Activated CD4-positive, alpha-beta memory T cell treated with anti-CD3 and anti-CD28 coated beads, Interleukin-2, amount 10 ng/mL, durations not matched to agents 7 days and 5 days (primary cell): ENCODE measurements at regions not wholly inside any gene's neighbourhood (a gene's known extent, or its start where the extent isn't known, plus 50 kb on each side); places are given as distances from the start of the nearest gene placed in this dataset.
"Not testable (repeated sequence)": the region's sequence is repeated elsewhere in the genome, so short reads cannot be mapped to it uniquely, and the experiment has no call there.

Experiments used
- CTCF ChIA-PET: fragments of 350-600 bp; sonication (Branson Sonifier 250); formaldehyde crosslinking; loops from one replicate; lab custom pipeline; 2021; ENCODE audit warnings: antibody characterized with exemption, inconsistent platforms; lab: Charles Lee
- POLR2A ChIA-PET: fragments of 350-600 bp; sonication (Branson Sonifier 250); formaldehyde crosslinking; loops from one replicate; lab custom pipeline; 2021; ENCODE audit warnings: antibody characterized with exemption; lab: Charles Lee
- DNase-seq: peaks from one replicate; pipeline ENCODE4 v3.0.0-alpha.2; 2020
- H3K27ac Mint-ChIP-seq: one replicate; pipeline ENCODE4 v1.8.0; 2021; ENCODE audit warnings: mild to moderate bottlenecking, mixed read lengths
- H3K27me3 Mint-ChIP-seq: one replicate; pipeline ENCODE4 v1.8.0; 2021; ENCODE audit warnings: mixed read lengths
- H3K36me3 Mint-ChIP-seq: one replicate; pipeline ENCODE4 v1.8.0; 2021; ENCODE audit warnings: low read depth, mixed read lengths
- H3K4me1 Mint-ChIP-seq: one replicate; pipeline ENCODE4 v1.8.0; 2021; ENCODE audit warnings: mixed read lengths
- H3K4me3 Mint-ChIP-seq: one replicate; pipeline ENCODE4 v1.8.0; 2021; ENCODE audit warnings: mild to moderate bottlenecking, mixed read lengths
- H3K9me3 Mint-ChIP-seq: one replicate; pipeline ENCODE4 v1.8.0; 2021; ENCODE audit warnings: mixed read lengths

- ChIA-PET POLR2A (no interaction called here), CTCF (no interaction called here)
- DNase-seq, result no peak
- Mint-ChIP-seq H3K27ac (no peak overlapping the region), H3K9me3 (peaks cover 3% of the 10 kb centered on the region), H3K4me3 (no peak overlapping the region), H3K27me3 (no peaks in the 10 kb centered on the region), H3K4me1 (no peaks in the 10 kb centered on the region), H3K36me3 (no peaks in the 10 kb centered on the region)
Measured at GRCh38 chr10:106396192-106396591, 768.3 kb downstream of the SORCS1 start.

DNA sequence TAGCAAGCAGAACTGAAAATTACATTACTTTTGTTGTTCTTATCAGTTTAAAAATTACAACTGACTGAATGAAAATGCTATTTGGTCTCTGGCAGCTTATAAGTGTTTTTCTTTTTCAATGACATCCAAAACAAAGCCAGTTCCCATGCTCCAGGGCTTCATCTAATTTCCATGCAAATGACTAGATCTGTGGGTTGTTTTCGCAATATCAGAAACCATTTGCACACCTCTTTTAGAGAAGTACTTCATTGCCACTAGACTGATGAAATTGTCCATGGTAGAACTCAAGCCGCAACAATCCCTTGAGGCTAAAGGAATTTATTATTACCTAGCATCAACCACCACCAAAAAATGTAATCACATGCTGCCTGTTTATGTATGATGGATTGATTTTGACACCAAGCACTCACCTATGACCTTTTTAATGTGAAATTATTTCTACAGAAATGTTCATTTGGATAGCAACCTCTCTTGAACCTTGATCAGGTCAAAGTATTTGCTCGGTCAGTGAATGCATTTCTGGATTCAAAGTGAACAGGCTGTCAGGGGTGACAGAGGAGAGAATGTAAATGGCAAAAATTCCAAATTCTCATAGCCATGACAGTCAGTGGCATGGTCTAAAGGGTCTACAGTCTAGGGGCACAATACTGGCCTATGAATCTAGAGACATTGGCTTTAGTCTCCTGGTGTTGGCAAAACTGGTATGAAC, 769.3 kb downstream of the SORCS1 start:
- H3K4me3 Mint-ChIP-seq, result no peak overlapping the region
- H3K4me1 Mint-ChIP-seq, result no peaks in the 10 kb centered on the region
- no peaks in the 10 kb centered on the region for H3K36me3 Mint-ChIP-seq
- no peak overlapping the region for H3K27ac Mint-ChIP-seq
- CTCF ChIA-PET, result no interaction called here
- peaks cover 3% of the 10 kb centered on the region for H3K9me3 Mint-ChIP-seq
- H3K27me3 Mint-ChIP-seq, result no peaks in the 10 kb centered on the region
- no peak for DNase-seq
- POLR2A ChIA-PET, result no interaction called here

- Mint-ChIP-seq H3K36me3 (no peaks in the 10 kb centered on the region), H3K27me3 (no peaks in the 10 kb centered on the region), H3K9me3 (peaks cover 4% of the 10 kb centered on the region), H3K4me1 (no peaks in the 10 kb centered on the region), H3K4me3 (no peak overlapping the region), H3K27ac (no peak overlapping the region)
- DNase-seq, result no peak
- ChIA-PET POLR2A (no interaction called here), CTCF (no interaction called here)
Measured at GRCh38 chr10:106392778-106393177, 771.7 kb downstream of the SORCS1 start.

DNA sequence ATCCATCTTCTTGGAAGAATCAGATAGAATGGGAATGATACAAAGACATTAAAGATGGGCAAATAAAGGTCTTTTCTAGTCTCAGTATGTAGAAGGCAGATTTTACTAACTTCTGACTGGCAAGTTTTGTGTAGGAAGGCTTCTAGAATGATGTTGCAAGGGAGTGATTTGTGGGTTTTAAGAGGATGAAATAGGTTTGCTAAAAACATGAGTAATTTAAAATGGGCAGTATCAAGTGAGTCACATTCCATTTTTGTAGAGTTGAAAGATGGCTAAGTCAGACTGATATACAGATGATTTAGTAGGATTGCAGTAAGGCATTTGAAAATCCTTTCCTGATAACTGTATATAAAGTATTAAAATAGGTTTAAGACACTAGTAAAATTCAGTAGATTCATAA, 777.4 kb downstream of the SORCS1 start:
- CTCF ChIA-PET, result no interaction called here
- no peak overlapping the region for H3K4me3 Mint-ChIP-seq
- H3K4me1 Mint-ChIP-seq, result no peaks in the 10 kb centered on the region
- no peaks in the 10 kb centered on the region for H3K27me3 Mint-ChIP-seq
- no peak overlapping the region for H3K27ac Mint-ChIP-seq
- H3K36me3 Mint-ChIP-seq, result no peaks in the 10 kb centered on the region
- DNase-seq, result no peak
- peaks cover 15% of the 10 kb centered on the region for H3K9me3 Mint-ChIP-seq
- POLR2A ChIA-PET, result no interaction called here

DNA sequence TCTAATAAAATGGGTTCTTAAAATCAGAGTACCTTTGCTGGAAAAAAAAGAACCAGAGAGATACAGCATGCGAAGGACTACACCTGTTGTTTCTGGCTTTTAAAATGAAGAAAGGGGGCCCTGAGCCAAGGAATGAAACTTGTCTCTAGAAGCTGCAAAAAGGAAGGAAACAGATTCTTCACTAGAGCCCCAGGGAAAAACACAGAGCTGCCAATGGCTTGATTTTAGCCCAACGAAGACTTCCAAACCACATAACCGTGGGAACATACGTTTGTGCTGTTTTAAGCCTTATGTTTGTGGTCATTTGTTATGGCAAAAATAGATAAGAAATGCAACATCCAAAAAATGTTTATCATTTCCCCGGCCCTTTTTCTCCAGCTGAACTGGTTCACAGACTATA, 780.0 kb downstream of the SORCS1 start:
- Mint-ChIP-seq H3K27ac (no peak overlapping the region), H3K4me3 (no peak overlapping the region), H3K4me1 (no peaks in the 10 kb centered on the region), H3K27me3 (no peaks in the 10 kb centered on the region), H3K36me3 (no peaks in the 10 kb centered on the region), H3K9me3 (peaks cover 21% of the 10 kb centered on the region)
- ChIA-PET POLR2A (no interaction called here), CTCF (no interaction called here)
- DNase-seq, result no peak

DNA sequence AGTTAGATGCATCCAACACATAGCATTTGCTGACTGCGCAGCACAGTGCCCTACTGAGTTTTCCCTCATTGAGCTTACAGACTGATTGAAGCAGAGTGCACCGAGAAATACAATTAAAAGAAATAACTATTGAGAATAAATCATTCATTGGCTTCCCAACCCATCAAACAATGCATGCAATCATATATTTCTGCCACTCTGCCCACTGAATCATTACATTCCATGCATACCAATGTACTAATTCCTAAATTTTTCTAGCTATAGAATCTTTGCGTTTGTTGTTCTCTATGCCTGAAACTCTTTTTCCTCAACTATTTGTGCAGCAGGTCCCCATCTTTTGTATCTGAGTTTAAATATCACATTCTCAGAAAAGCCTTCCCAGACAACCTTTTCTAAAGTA, 783.8 kb downstream of the SORCS1 start:
- Mint-ChIP-seq H3K4me1 (no peaks in the 10 kb centered on the region), H3K4me3 (no peak overlapping the region), H3K9me3 (peaks cover 18% of the 10 kb centered on the region), H3K27ac (no peak overlapping the region), H3K36me3 (no peaks in the 10 kb centered on the region), H3K27me3 (no peaks in the 10 kb centered on the region)
- POLR2A ChIA-PET, result no interaction called here
- no peak for DNase-seq
- CTCF ChIA-PET, result no interaction called here

DNA sequence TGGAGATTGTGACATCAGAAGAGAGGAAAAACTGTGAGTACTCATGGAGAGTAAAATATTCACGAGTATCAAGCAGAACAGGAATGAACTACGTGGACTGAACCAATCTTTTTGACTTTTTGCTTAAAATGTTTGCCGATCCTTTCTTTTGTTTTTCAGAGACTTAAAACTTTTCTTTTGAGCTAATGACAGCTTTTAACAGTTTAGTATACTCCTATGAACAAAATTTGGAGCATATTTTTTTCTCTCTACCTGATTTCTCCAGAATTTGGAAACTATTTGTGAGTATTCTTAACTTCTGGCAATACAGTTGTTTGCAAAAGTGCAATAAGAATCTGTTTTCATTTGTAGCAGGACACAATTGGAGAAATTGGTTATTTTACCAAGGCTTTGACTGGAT, 786.3 kb downstream of the SORCS1 start:
- ChIA-PET CTCF (no interaction called here), POLR2A (no interaction called here)
- no peaks in the 10 kb centered on the region for H3K4me1 Mint-ChIP-seq
- no peak overlapping the region for H3K4me3 Mint-ChIP-seq
- DNase-seq, result no peak
- no peaks in the 10 kb centered on the region for H3K36me3 Mint-ChIP-seq
- H3K27ac Mint-ChIP-seq, result no peak overlapping the region
- no peaks in the 10 kb centered on the region for H3K27me3 Mint-ChIP-seq
- H3K9me3 Mint-ChIP-seq, result peaks cover 16% of the 10 kb centered on the region

GRCh38 chr10:106370751-106371150, 793.8 kb downstream of the SORCS1 start:
- H3K36me3 Mint-ChIP-seq, result no peaks in the 10 kb centered on the region
- CTCF ChIA-PET, result no interaction called here

DNA sequence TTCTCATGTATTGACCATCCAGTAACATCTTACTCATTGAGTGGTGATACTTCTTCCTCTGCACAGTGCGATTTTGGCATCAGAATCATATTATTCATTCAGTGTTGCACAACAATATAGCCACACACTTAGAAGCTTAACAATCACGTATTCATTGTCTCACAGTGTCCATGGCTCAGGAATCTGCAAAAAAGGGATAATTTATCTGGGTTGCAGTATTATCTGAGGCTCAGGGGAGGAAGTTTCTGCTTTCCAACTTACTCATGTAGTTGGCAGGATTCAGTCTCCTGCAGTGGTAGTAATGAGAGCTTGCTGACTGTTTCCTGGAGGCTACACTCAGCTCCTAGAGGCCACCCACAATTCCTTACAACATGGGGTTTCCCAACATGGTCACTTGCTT, 803.6 kb downstream of the SORCS1 start:
- no peaks in the 10 kb centered on the region for H3K36me3 Mint-ChIP-seq
- CTCF ChIA-PET, result no interaction called here

More at GRCh38 chr10:106370751-106371150, 793.8 kb downstream of the SORCS1 start:
- Mint-ChIP-seq H3K4me1 (no peaks in the 10 kb centered on the region), H3K9me3 (peaks cover 5% of the 10 kb centered on the region), H3K27ac (no peak overlapping the region), H3K4me3 (no peak overlapping the region), H3K27me3 (no peaks in the 10 kb centered on the region)
- DNase-seq, result no peak
- POLR2A ChIA-PET, result no interaction called here

GRCh38 chr10:106355450-106355849, 809.1 kb downstream of the SORCS1 start:
- no peaks in the 10 kb centered on the region for H3K27me3 Mint-ChIP-seq
- no peaks in the 10 kb centered on the region for H3K36me3 Mint-ChIP-seq
- H3K9me3 Mint-ChIP-seq, result peaks cover 5% of the 10 kb centered on the region
- H3K4me3 Mint-ChIP-seq, result no peak overlapping the region
- ChIA-PET POLR2A (no interaction called here), CTCF (no interaction called here)
- no peaks in the 10 kb centered on the region for H3K4me1 Mint-ChIP-seq
- DNase-seq, result no peak
- H3K27ac Mint-ChIP-seq, result no peak overlapping the region

More for the DNA sequence above, 803.6 kb downstream of the SORCS1 start:
- H3K4me1 Mint-ChIP-seq, result no peaks in the 10 kb centered on the region
- POLR2A ChIA-PET, result no interaction called here
- H3K9me3 Mint-ChIP-seq, result peaks cover 2% of the 10 kb centered on the region
- H3K4me3 Mint-ChIP-seq, result no peak overlapping the region
- H3K27me3 Mint-ChIP-seq, result no peaks in the 10 kb centered on the region
- DNase-seq, result no peak
- H3K27ac Mint-ChIP-seq, result no peak overlapping the region

DNA sequence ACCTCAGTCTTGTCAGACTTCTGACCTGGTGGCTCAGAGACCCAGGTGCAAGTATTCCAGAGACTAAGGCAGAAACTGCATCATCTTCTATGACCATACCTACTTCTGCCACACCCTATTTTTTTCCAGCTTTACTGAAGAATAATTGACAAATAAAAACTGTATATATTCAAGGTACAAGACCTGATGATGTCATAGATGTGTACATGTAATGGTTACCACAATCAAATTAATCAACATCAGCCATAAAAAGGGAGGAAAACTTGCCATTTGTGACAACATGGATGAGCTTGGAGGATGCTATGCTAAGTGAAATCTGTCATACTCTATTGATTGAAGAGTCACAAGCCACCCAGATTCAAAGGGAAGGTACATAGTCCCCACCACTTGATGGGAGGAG, 815.6 kb downstream of the SORCS1 start:
- Mint-ChIP-seq H3K9me3 (peaks cover 8% of the 10 kb centered on the region), H3K36me3 (no peaks in the 10 kb centered on the region), H3K4me1 (no peaks in the 10 kb centered on the region), H3K4me3 (no peak overlapping the region), H3K27ac (no peak overlapping the region), H3K27me3 (no peaks in the 10 kb centered on the region)
- POLR2A ChIA-PET, result no interaction called here
- DNase-seq, result no peak
- CTCF ChIA-PET, result no interaction called here

GRCh38 chr10:106347547-106347946, 817.0 kb downstream of the SORCS1 start:
- ChIA-PET POLR2A (no interaction called here), CTCF (no interaction called here)
- Mint-ChIP-seq H3K27me3 (no peaks in the 10 kb centered on the region), H3K4me1 (no peaks in the 10 kb centered on the region), H3K9me3 (peaks cover 10% of the 10 kb centered on the region), H3K36me3 (no peaks in the 10 kb centered on the region), H3K4me3 (no peak overlapping the region), H3K27ac (no peak overlapping the region)
- no peak for DNase-seq

GRCh38 chr10:106343539-106343938, 821.0 kb downstream of the SORCS1 start:
- H3K4me1 Mint-ChIP-seq, H3K36me3 Mint-ChIP-seq, H3K27ac Mint-ChIP-seq, H3K9me3 Mint-ChIP-seq, CTCF ChIA-PET, H3K4me3 Mint-ChIP-seq, POLR2A ChIA-PET, DNase-seq, H3K27me3 Mint-ChIP-seq: not testable (repeated sequence)

GRCh38 chr10:106341356-106341755, 823.1 kb downstream of the SORCS1 start:
- Mint-ChIP-seq H3K9me3 (peaks cover 7% of the 10 kb centered on the region), H3K36me3 (no peaks in the 10 kb centered on the region), H3K4me3 (no peak overlapping the region), H3K4me1 (no peaks in the 10 kb centered on the region), H3K27me3 (no peaks in the 10 kb centered on the region), H3K27ac (no peak overlapping the region)
- ChIA-PET CTCF (no interaction called here), POLR2A (no interaction called here)
- DNase-seq, result no peak
